ENCODE measurements at regions not wholly inside any gene's neighbourhood (a gene's known extent, or its start where the extent isn't known, plus 50 kb on each side); places are given as distances from the start of the nearest gene placed in this dataset.
"Not testable (repeated sequence)": the region's sequence is repeated elsewhere in the genome, so short reads cannot be mapped to it uniquely, and the experiment has no call there.

- no peak for DNase-seq
Observed at GRCh38 chr5:58198330-58198729, 261.6 kb downstream of the PLK2 start.

GRCh38 chr5:58197875-58198274 is 262.0 kb downstream of the PLK2 start:
- no peak for DNase-seq

- no peak for DNase-seq
Observed at GRCh38 chr5:58191443-58191842, 268.4 kb downstream of the PLK2 start.

GRCh38 chr5:58188262-58188651 is 271.6 kb downstream of the PLK2 start:
- DNase-seq, result no peak

GRCh38 chr5:58187432-58188261 is 272.2 kb downstream of the PLK2 start:
- DNase-seq, result no peak

GRCh38 chr5:58185801-58186200 is 274.1 kb downstream of the PLK2 start:
- DNase-seq, result no peak

GRCh38 chr5:58185397-58185796 is 274.5 kb downstream of the PLK2 start:
- DNase-seq, result no peak

- no peak for DNase-seq
Observed at GRCh38 chr5:58184910-58185309, 275.0 kb downstream of the PLK2 start.

GRCh38 chr5:58183786-58184085 is 276.1 kb downstream of the PLK2 start:
- no peak for DNase-seq

- no peak for DNase-seq
Observed at GRCh38 chr5:58183078-58183785, 276.7 kb downstream of the PLK2 start.

- DNase-seq, result no peak
Observed at GRCh38 chr5:58182287-58182841, 277.5 kb downstream of the PLK2 start.

- DNase-seq, result no peak
Observed at GRCh38 chr5:58181578-58182286, 278.2 kb downstream of the PLK2 start.

GRCh38 chr5:58172946-58173345 is 286.9 kb downstream of the PLK2 start:
- no peak for DNase-seq

GRCh38 chr5:58165152-58165551 is 294.7 kb downstream of the PLK2 start:
- DNase-seq, result no peak

- not testable (repeated sequence) for DNase-seq
Observed at GRCh38 chr5:58161889-58162288, 298.0 kb downstream of the PLK2 start.

GRCh38 chr5:58156973-58157701 is 302.7 kb downstream of the PLK2 start:
- no peak for DNase-seq

GRCh38 chr5:58156361-58156760 is 303.5 kb downstream of the PLK2 start:
- DNase-seq, result no peak

GRCh38 chr5:58153255-58153654 is 306.6 kb downstream of the PLK2 start:
- DNase-seq, result no peak

- no peak for DNase-seq
Observed at GRCh38 chr5:58151414-58151813, 308.5 kb downstream of the PLK2 start.

- no peak for DNase-seq
Observed at GRCh38 chr5:58150926-58151325, 309.0 kb downstream of the PLK2 start.

GRCh38 chr5:58149746-58150145 is 310.1 kb downstream of the PLK2 start:
- DNase-seq, result no peak

GRCh38 chr5:58149345-58149744 is 310.5 kb downstream of the PLK2 start:
- DNase-seq, result no peak

GRCh38 chr5:58148254-58148775 is 311.6 kb downstream of the PLK2 start:
- DNase-seq, result no peak

All from suppressor macrophage treated with lipopolysaccharide for 4 hours (primary cell).